Amygdala (tissue), 56 donors: ENCODE measurements at regions not wholly inside any gene's neighbourhood (a gene's known extent, or its start where the extent isn't known, plus 50 kb on each side); places are given as distances from the start of the nearest gene placed in this dataset.

Experiments used
- DNase-seq, 56 donors: peaks; one replicate each; lab custom pipeline; 2025; lab: John Stamatoyannopoulos, UW

GRCh38 chr6:56407883-56408410 lies 160.6 kb upstream of the COL21A1 start:
- no peak for DNase-seq

- DNase-seq = no peak
These were observed 159.2 kb upstream of the COL21A1 start for GRCh38 chr6:56406276-56407269.

- no peak for DNase-seq
These were observed 157.2 kb upstream of the COL21A1 start for GRCh38 chr6:56404599-56404998.

- no peak for DNase-seq
These were observed 156.4 kb upstream of the COL21A1 start for GRCh38 chr6:56403745-56404144.

GRCh38 chr6:56401477-56402070 lies 154.2 kb upstream of the COL21A1 start:
- DNase-seq = no peak

GRCh38 chr6:56400273-56400672 lies 152.9 kb upstream of the COL21A1 start:
- DNase-seq = no peak

- no peak for DNase-seq
These were observed 152.4 kb upstream of the COL21A1 start for GRCh38 chr6:56399672-56400263.

GRCh38 chr6:56399250-56399671 lies 151.9 kb upstream of the COL21A1 start:
- DNase-seq = no peak

GRCh38 chr6:56396435-56396834 lies 149.1 kb upstream of the COL21A1 start:
- DNase-seq = no peak

- no peak for DNase-seq
These were observed 146.5 kb upstream of the COL21A1 start for GRCh38 chr6:56393615-56394612.

- no peak for DNase-seq
These were observed 141.0 kb upstream of the COL21A1 start for GRCh38 chr6:56388415-56388755.

- no peak for DNase-seq
These were observed 140.4 kb upstream of the COL21A1 start for GRCh38 chr6:56387621-56388414.

- DNase-seq = no peak
These were observed 139.3 kb upstream of the COL21A1 start for GRCh38 chr6:56386717-56387116.

GRCh38 chr6:56385981-56386593 lies 138.7 kb upstream of the COL21A1 start:
- no peak for DNase-seq

- no peak for DNase-seq
These were observed 135.8 kb upstream of the COL21A1 start for GRCh38 chr6:56383160-56383559.

- no peak for DNase-seq
These were observed 135.1 kb upstream of the COL21A1 start for GRCh38 chr6:56382416-56382940.

- no peak for DNase-seq
These were observed 134.4 kb upstream of the COL21A1 start for GRCh38 chr6:56381801-56382251.

GRCh38 chr6:56380476-56380875 lies 133.1 kb upstream of the COL21A1 start:
- DNase-seq = no peak
